ENCODE measurements at regions not wholly inside any gene's neighbourhood (a gene's known extent, or its start where the extent isn't known, plus 50 kb on each side); places are given as distances from the start of the nearest gene placed in this dataset.

DNA sequence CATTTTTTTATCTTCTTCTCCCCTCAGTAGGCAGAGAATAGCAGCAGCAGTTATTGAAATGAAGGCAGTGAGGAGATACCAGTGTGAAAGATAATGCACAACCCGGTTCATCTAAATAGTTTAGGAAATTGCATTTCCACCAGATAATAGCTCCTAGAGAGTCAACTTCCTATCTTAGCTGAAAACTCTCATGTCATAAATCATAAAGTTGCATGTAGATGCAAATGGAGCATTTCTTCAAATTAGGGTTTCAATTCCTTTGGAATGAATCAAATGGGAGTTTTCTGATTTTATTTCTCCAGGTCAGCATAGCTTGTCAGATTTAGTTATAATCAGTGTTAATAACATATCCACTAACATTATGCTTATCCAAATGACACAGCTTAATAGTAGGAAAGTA, 335.3 kb downstream of the CNTNAP4 start:
- H3K27ac ChIP-seq = no peak overlapping the region
- TF ChIP-seq, protein P1, sequence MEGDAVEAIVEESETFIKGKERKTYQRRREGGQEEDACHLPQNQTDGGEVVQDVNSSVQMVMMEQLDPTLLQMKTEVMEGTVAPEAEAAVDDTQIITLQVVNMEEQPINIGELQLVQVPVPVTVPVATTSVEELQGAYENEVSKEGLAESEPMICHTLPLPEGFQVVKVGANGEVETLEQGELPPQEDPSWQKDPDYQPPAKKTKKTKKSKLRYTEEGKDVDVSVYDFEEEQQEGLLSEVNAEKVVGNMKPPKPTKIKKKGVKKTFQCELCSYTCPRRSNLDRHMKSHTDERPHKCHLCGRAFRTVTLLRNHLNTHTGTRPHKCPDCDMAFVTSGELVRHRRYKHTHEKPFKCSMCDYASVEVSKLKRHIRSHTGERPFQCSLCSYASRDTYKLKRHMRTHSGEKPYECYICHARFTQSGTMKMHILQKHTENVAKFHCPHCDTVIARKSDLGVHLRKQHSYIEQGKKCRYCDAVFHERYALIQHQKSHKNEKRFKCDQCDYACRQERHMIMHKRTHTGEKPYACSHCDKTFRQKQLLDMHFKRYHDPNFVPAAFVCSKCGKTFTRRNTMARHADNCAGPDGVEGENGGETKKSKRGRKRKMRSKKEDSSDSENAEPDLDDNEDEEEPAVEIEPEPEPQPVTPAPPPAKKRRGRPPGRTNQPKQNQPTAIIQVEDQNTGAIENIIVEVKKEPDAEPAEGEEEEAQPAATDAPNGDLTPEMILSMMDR (conservative IDR thresholded peaks at IDR 0.05) = no peak
- TF ChIP-seq ZFX (IDR thresholded peaks at IDR 0.05) = no peak

DNA sequence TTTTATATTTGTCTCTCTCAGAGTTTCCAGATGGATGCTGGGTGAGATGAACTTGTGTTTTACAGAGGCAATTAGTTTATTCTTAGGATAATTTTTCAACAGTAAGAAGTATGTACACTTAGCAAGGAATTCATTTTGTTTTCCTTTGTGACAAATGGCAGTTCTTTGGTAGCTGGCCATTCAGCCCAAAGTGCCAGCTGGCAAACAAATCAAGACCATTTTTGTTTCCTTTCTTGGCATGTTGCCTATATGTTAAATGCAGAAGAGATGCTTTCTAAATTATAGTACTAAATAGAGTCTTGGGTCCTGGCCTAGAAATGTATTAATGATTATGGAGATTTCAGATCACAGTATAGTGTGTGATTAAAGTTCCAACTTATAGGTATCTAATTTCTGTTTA, 337.1 kb downstream of the CNTNAP4 start:
- no peak overlapping the region for H3K27ac ChIP-seq
- no peak for TF ChIP-seq ZFX (IDR thresholded peaks at IDR 0.05)
- TF ChIP-seq, protein P1 (conservative IDR thresholded peaks at IDR 0.05) = no peak

DNA sequence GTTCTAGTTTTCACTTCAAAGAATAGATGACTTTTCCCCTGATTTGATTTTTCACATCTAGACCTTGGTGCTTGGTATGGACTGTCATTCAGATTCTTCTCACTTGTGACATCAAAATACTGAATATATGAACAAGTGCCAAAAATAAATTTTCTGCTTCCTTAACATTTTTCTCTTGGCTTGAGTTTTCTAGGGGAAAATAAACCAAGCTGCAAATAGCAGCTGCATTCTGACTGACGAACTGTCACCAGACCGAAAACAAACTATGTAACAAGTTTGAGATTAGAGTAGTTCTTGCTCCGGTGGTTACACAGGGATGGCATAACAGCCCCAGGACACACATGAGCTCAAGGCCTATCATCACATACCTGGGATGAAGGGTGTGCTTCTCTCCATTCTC, 345.7 kb downstream of the CNTNAP4 start:
- no peak for TF ChIP-seq ZFX (IDR thresholded peaks at IDR 0.05)
- TF ChIP-seq, protein P1 (conservative IDR thresholded peaks at IDR 0.05) = no peak
- H3K27ac ChIP-seq = no peak overlapping the region

DNA sequence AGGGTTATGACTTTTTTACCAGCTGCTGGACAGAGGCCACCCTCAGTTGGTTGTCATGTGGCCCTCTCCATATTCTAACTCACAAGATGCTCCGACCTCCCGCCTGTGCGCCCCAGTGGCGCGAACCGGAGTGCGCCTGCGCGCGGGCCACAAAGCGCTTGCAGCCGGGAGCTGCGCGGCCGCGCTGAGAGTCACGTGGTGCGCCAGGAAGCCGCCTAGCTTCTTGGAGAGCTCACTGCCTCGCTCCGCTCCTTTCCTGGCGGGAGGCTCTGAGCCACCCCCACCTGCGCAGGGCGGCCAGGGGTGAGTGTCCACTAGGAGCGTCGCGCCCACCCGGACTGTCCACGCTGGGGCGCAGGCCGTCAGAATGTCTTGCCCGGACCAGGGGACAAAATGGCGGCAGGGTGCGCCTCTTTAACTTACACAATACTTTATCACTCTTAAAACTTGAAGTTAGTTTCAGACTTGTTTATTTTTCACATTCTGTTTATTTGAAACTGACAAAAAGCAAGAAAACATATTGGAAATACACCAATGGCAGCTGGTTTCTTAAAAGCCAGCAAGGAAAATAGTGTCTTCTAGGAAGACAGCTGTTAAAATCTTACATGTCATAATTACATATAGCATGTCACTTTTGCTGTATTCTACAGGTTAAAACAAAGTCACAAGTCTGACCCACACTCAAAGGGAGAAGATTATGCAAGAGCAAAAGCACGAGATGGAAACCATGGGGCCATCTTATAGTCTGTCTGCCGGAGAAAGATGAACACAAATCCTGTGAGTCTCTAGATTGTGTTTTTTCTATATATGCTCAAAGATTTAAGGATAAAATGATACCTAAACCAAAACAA, 357.9 kb downstream of the CNTNAP4 start:
- TF ChIP-seq, protein P1 (conservative IDR thresholded peaks at IDR 0.05) = no peak
- TF ChIP-seq ZFX (IDR thresholded peaks at IDR 0.05) = no peak
- no peak overlapping the region for H3K27ac ChIP-seq

DNA sequence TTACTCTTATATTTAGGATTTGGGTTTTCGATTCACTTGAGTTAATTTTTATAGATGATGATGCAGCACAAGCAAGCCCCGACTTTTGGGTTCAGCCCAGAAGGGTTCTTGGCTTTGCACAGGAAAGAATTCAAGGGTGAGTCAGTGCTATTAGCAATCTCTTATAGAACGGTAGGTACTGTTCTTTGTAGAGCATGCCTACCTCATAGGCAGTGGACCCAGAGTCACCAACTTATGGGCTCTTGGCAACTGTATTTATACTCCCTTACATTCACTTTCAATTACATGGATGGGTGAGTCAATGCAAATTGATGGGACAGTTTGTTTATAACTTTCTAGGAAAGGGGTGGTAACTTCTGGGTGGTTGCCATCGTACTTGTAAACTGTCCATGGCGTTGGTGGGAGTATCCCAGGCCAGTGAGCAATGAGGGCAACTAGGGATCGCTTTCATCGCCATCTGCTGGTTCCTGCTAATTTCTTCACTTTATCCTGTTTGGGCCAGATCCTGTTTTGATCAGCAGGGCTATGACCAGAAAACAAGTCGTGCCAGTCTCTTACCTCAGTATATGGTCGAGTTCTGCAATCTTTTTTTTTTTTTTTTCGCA, 362.6 kb downstream of the CNTNAP4 start:
- no peak for TF ChIP-seq ZFX (IDR thresholded peaks at IDR 0.05)
- TF ChIP-seq, protein P1 (conservative IDR thresholded peaks at IDR 0.05) = peak; percentile 79
- no peak overlapping the region for H3K27ac ChIP-seq

DNA sequence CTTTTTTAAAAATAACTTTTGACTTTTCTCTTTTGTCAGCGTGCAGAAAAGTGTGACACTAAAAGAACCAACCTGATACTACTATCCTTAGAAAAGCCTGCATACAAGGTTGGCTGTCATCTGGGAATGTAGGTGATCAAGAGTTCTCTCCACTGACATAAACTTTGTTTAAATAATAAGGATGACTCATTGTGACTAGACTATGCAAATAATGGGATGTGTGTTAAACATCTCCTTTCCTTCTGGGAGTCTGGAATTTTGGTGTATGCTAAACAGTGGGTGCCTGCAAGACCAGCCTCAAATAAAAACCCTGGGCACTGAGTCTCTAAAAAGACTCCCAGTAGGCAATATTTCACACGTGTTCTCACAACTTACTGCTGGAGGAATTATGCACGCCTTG, 373.4 kb downstream of the CNTNAP4 start:
- no peak for TF ChIP-seq ZFX (IDR thresholded peaks at IDR 0.05)
- TF ChIP-seq, protein P1 (conservative IDR thresholded peaks at IDR 0.05) = no peak
- no peak overlapping the region for H3K27ac ChIP-seq

DNA sequence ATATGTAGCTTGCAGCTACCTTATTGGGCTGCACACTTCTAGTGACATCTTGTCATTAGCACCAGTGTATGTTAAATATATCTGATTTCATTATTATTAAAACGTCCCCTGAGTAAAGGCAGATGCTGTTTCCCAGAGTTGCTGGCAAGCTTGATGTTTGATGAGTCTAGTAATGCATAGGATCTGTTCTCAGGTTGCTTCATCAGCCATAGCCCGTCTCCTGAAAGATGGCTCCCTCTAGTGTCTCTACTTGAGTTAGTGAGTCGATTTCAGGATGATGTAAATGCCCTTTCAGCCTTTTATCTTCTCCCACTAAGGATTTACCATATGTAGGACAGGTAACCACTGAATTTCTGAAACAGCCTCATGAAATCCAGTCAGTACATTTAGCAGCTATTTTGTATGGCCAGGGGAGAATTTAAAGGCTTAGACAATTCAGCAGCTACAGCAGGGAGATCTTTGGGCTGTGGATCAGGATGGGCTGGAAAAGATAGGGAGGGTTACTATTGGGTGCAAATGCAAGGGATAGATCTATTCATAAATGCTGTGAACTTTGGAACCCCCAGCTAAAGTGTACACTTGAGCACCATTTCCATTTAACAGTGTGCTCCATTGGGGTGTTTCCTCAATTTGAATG, 376.3 kb downstream of the CNTNAP4 start:
- H3K27ac ChIP-seq = no peak overlapping the region
- no peak for TF ChIP-seq ZFX (IDR thresholded peaks at IDR 0.05)
- TF ChIP-seq, protein P1 (conservative IDR thresholded peaks at IDR 0.05) = peak; percentile 83
